ENCODE measurements at regions not wholly inside any gene's neighbourhood (a gene's known extent, or its start where the extent isn't known, plus 50 kb on each side); places are given as distances from the start of the nearest gene placed in this dataset.
"Not testable (repeated sequence)": the region's sequence is repeated elsewhere in the genome, so short reads cannot be mapped to it uniquely, and the experiment has no call there.

- CTCF ChIA-PET = no interaction called here
- TF ChIP-seq CTCF (IDR thresholded peaks at IDR 0.05; ENCODE audit: low read depth, low read length) = no peak
- Histone ChIP-seq H3K27ac (ENCODE audit: low read depth, low read length) (no peak overlapping the region), H3K4me3 (ENCODE audit: low read depth, low read length) (no peak overlapping the region), H3K9me3 (ENCODE audit: control insufficient read depth, insufficient read depth, low read length) (no peaks in the 10 kb centered on the region), H3K27me3 (ENCODE audit: control insufficient read depth, insufficient read depth, low read length) (no peaks in the 10 kb centered on the region)
- POLR2A ChIA-PET = no interaction called here
- DNase-seq (ENCODE audit: low read depth, low spot score) = no peak
Measured at GRCh38 chr9:26673261-26673660, 219.3 kb downstream of the CAAP1 start.

- CTCF ChIA-PET = interaction anchor here (1.2 kb wide), 1 partner anchor 14 kb away, joined by 3 read pairs; no protein-coding TSS in a partner anchor
- DNase-seq (ENCODE audit: low read depth, low spot score) = no peak
- Histone ChIP-seq H3K4me3 (ENCODE audit: low read depth, low read length) (no peak overlapping the region), H3K9me3 (ENCODE audit: control insufficient read depth, insufficient read depth, low read length) (no peaks in the 10 kb centered on the region), H3K27me3 (ENCODE audit: control insufficient read depth, insufficient read depth, low read length) (no peaks in the 10 kb centered on the region), H3K27ac (ENCODE audit: low read depth, low read length) (no peak overlapping the region)
- POLR2A ChIA-PET = no interaction called here
- TF ChIP-seq CTCF (IDR thresholded peaks at IDR 0.05; ENCODE audit: low read depth, low read length) = no peak
Measured at GRCh38 chr9:26669701-26670670, 222.6 kb downstream of the CAAP1 start.

GRCh38 chr9:26667882-26668281 is 224.7 kb downstream of the CAAP1 start:
- no peak for DNase-seq (ENCODE audit: low read depth, low spot score)
- no peak for TF ChIP-seq CTCF (IDR thresholded peaks at IDR 0.05; ENCODE audit: low read depth, low read length)
- Histone ChIP-seq H3K9me3 (ENCODE audit: control insufficient read depth, insufficient read depth, low read length) (peaks cover 6% of the 10 kb centered on the region; the same call in 1 of the 2 replicates), H3K27ac (ENCODE audit: low read depth, low read length) (no peak overlapping the region), H3K27me3 (ENCODE audit: control insufficient read depth, insufficient read depth, low read length) (no peaks in the 10 kb centered on the region), H3K4me3 (ENCODE audit: low read depth, low read length) (no peak overlapping the region)
- ChIA-PET CTCF (no interaction called here), POLR2A (no interaction called here)

GRCh38 chr9:26665666-26666065 is 226.9 kb downstream of the CAAP1 start:
- CTCF ChIA-PET = no interaction called here

GRCh38 chr9:26664087-26664773 is 228.4 kb downstream of the CAAP1 start:
- POLR2A ChIA-PET, CTCF ChIA-PET: not testable (repeated sequence)

More at GRCh38 chr9:26665666-26666065, 226.9 kb downstream of the CAAP1 start:
- POLR2A ChIA-PET = no interaction called here
- peaks cover 6% of the 10 kb centered on the region; the same call in 1 of the 2 replicates for H3K9me3 ChIP-seq (ENCODE audit: control insufficient read depth, insufficient read depth, low read length)
- H3K27ac ChIP-seq (ENCODE audit: low read depth, low read length) = no peak overlapping the region
- H3K4me3 ChIP-seq (ENCODE audit: low read depth, low read length) = no peak overlapping the region
- TF ChIP-seq CTCF (IDR thresholded peaks at IDR 0.05; ENCODE audit: low read depth, low read length) = no peak
- no peaks in the 10 kb centered on the region for H3K27me3 ChIP-seq (ENCODE audit: control insufficient read depth, insufficient read depth, low read length)
- DNase-seq (ENCODE audit: low read depth, low spot score) = no peak

More at GRCh38 chr9:26664087-26664773, 228.4 kb downstream of the CAAP1 start:
- not testable (repeated sequence) for H3K27me3 ChIP-seq (ENCODE audit: control insufficient read depth, insufficient read depth, low read length); H3K9me3 ChIP-seq (ENCODE audit: control insufficient read depth, insufficient read depth, low read length); H3K27ac ChIP-seq (ENCODE audit: low read depth, low read length); H3K4me3 ChIP-seq (ENCODE audit: low read depth, low read length); DNase-seq (ENCODE audit: low read depth, low spot score)

Measured in AG04450 (cell line).